Esophagus muscularis mucosa (tissue), 4 donors: ENCODE measurements at regions not wholly inside any gene's neighbourhood (a gene's known extent, or its start where the extent isn't known, plus 50 kb on each side); places are given as distances from the start of the nearest gene placed in this dataset.

Experiments
- DNase-seq: peaks from one replicate; pipeline ENCODE4 v3.0.0-alpha.2; 2017; ENCODE audit errors: extremely low spot score
- H3K27ac ChIP-seq, 4 donors: fragments of 200-600 bp; sonication (generic); replicated peaks in 1 of 4; 1 replicate in 3 of 4; 2 replicates in 1 of 4; pipeline ENCODE4 v1.5.1; 2016 to 2019; ENCODE audit warnings: mild to moderate bottlenecking in 1 of 4
- H3K27me3 ChIP-seq, 4 donors: fragments of 200-600 bp; sonication (generic); one replicate each; pipeline versions ENCODE4 v1.5.1 to v1.6.0; 2016 to 2019
- H3K36me3 ChIP-seq, 4 donors: fragments of 200-600 bp; sonication (generic); one replicate each; pipeline ENCODE4 v1.5.1; 2016 to 2019
- H3K4me1 ChIP-seq, 4 donors: fragments of 200-600 bp; sonication (generic); one replicate each; pipeline ENCODE4 v1.5.1; 2016 to 2019
- H3K4me3 ChIP-seq, 4 donors: fragments of 200-600 bp; sonication (generic); 1 replicate in 2 of 4; 2 replicates in 2 of 4; pipeline ENCODE4 v1.5.1; 2016 to 2019; ENCODE audit warnings: mild to moderate bottlenecking in 4 of 4, moderate library complexity in 1 of 4
- H3K9me3 ChIP-seq, 4 donors: fragments of 200-600 bp; sonication (generic); 1 replicate in 3 of 4; 2 replicates in 1 of 4; pipeline ENCODE4 v1.5.1; 2016 to 2019
- EP300 ChIP-seq: sonication (generic); formaldehyde crosslinking; IDR thresholded peaks from one replicate; pipeline ENCODE4 v1.6.1; 2017; ENCODE audit warnings: antibody characterized with exemption
- POLR2A ChIP-seq: fragments of 450-650 bp; IDR thresholded peaks from one replicate; pipeline ENCODE4 v1.6.1; 2017; ENCODE audit warnings: antibody characterized with exemption, moderate library complexity, mild to moderate bottlenecking, low read depth
- POLR2AphosphoS5 ChIP-seq, 2 donors: sonication (generic); formaldehyde crosslinking; IDR thresholded peaks; one replicate each; pipeline ENCODE4 v1.6.1; 2017; ENCODE audit warnings: antibody characterized with exemption in 2 of 2
- WGBS: methylation state at CpG from one replicate; pipeline ENCODE4 v1.1.5; 2018; 5-methylcytosine and 5-hydroxymethylcytosine counted together
- intact Hi-C: fragments of 100-400 bp; cut with DNase I; formaldehyde crosslinking; loops from one replicate; pipeline ENCODE4 v1.15.1; 2023
- TF ChIP-seq, protein P1 (sequence below), 3 experiments: fragments of 200-600 bp in 2 of 3; fragments of 450-650 bp in 1 of 3; sonication (generic) in 2 of 3; IDR thresholded peaks; one replicate each; pipeline ENCODE4 v1.5.1; 2017 to 2019; ENCODE audit warnings: antibody characterized with exemption in 3 of 3, mild to moderate bottlenecking in 2 of 3, moderate library complexity in 1 of 3

DNA sequence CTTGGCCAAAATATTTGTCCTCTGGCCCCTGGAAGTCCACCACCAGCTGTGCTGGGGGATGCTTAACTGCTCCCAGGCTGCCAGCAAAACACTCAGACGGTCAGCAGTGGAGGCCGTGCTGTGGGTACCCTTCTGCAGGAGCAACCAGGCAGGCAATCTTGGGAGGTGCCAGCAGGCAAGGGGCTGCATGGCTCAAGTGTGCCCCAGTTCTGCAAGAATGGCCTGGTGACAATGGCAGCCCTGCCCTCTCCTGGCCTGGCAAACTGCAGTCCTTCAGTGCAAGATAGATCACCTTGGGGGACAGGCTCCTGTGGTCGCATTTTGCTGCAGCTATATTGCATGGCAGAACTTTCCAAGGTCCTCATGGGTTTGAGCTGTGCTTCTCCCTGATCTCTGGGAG is 728.3 kb downstream of the TMTC2 start:
- intact Hi-C loops: no loop called here
- no peak for DNase-seq
- no peak for TF ChIP-seq EP300
- TF ChIP-seq, protein P1, sequence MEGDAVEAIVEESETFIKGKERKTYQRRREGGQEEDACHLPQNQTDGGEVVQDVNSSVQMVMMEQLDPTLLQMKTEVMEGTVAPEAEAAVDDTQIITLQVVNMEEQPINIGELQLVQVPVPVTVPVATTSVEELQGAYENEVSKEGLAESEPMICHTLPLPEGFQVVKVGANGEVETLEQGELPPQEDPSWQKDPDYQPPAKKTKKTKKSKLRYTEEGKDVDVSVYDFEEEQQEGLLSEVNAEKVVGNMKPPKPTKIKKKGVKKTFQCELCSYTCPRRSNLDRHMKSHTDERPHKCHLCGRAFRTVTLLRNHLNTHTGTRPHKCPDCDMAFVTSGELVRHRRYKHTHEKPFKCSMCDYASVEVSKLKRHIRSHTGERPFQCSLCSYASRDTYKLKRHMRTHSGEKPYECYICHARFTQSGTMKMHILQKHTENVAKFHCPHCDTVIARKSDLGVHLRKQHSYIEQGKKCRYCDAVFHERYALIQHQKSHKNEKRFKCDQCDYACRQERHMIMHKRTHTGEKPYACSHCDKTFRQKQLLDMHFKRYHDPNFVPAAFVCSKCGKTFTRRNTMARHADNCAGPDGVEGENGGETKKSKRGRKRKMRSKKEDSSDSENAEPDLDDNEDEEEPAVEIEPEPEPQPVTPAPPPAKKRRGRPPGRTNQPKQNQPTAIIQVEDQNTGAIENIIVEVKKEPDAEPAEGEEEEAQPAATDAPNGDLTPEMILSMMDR (IDR thresholded peaks at IDR 0.05): no peak
- no peak for TF ChIP-seq POLR2A
- TF ChIP-seq POLR2AphosphoS5 (IDR thresholded peaks at IDR 0.05): no peak
- Histone ChIP-seq H3K9me3 (no peaks in the 10 kb centered on the region), H3K27me3 (no peaks in the 10 kb centered on the region), H3K36me3 (no peaks in the 10 kb centered on the region), H3K4me3 (no peak overlapping the region), H3K4me1 (no peaks in the 10 kb centered on the region), H3K27ac (no peak overlapping the region)
- WGBS: 94% methylated on average over 3 of the region's 3 CpGs

DNA sequence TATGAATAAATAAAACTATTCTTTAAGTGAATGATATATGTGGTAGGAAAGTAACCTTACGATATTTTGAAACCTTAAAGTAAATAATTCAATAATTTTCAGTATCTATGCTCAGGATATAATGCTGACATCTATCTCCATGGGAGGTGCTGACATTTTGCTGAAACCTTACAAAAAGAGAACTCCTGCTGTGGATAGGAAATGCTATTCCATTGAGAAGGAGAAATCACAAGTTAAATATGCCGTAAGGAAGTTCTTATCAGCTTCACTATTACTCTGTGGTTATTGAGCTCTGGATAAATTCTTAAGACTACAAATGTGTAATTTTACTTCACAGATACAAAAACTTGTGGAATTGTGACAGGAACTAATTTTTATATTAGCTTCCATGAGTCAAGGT is 722.1 kb downstream of the TMTC2 start:
- WGBS: 91% methylated on average over 2 of the region's 2 CpGs
- no peaks in the 10 kb centered on the region for H3K4me1 ChIP-seq

DNA sequence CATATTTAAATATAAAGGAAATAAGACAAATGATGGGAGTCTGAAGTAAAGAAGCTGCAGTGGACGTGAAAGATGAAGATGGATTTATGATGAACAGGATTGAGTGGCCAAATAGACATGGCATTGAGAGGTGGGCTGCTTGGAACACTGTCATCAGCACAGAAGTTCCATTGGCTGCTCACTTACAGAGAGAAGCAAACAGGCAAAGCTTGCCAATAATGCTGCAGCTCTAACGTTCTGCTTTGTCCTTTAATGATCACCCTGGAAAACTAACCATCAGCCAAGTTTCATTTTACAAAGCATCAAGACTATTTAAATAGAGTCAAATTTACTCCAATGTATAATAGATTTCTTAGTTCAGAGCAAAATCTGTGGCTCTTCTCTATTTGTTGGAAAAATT is 721.4 kb downstream of the TMTC2 start:
- no peaks in the 10 kb centered on the region for H3K27me3 ChIP-seq
- WGBS: 55% methylated on average over 2 of the region's 2 CpGs

More for the DNA sequence above, 722.1 kb downstream of the TMTC2 start:
- TF ChIP-seq, protein P1 (IDR thresholded peaks at IDR 0.05): no peak
- TF ChIP-seq POLR2A (no peak), EP300 (no peak), POLR2AphosphoS5 (IDR thresholded peaks at IDR 0.05) (no peak)
- Histone ChIP-seq H3K27me3 (no peaks in the 10 kb centered on the region), H3K4me3 (no peak overlapping the region), H3K36me3 (no peaks in the 10 kb centered on the region), H3K27ac (no peak overlapping the region), H3K9me3 (no peaks in the 10 kb centered on the region)
- DNase-seq: no peak
- intact Hi-C loops: no loop called here

DNA sequence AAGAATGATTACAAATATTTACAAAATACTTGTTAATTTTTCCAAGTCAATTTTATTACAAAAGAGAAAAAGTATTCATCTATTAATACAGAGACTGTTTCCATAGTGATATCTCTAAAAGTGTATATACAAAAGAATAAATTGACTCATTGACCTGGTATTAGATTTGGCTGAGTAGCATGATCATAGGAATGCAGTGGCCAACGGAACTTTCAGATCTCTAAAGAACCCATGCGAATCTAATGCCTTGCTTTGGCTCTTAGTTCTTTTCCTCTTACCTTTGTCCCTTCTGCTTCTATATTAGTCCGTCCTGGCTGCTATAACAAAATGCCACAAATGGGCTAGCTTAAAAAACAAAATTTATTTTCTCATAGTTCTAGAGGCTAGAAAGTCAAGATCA is 717.8 kb downstream of the TMTC2 start:
- intact Hi-C loops: no loop called here
- TF ChIP-seq POLR2AphosphoS5 (IDR thresholded peaks at IDR 0.05): no peak
- no peak for TF ChIP-seq EP300
- TF ChIP-seq, protein P1 (IDR thresholded peaks at IDR 0.05): no peak
- no peak for TF ChIP-seq POLR2A
- DNase-seq: no peak
- WGBS: 89% methylated on average over 3 of the region's 3 CpGs
- Histone ChIP-seq H3K4me3 (no peak overlapping the region), H3K9me3 (no peaks in the 10 kb centered on the region), H3K27ac (no peak overlapping the region), H3K27me3 (no peaks in the 10 kb centered on the region), H3K4me1 (no peaks in the 10 kb centered on the region), H3K36me3 (no peaks in the 10 kb centered on the region)

More for the DNA sequence above, 721.4 kb downstream of the TMTC2 start:
- Histone ChIP-seq H3K36me3 (no peaks in the 10 kb centered on the region), H3K9me3 (no peaks in the 10 kb centered on the region), H3K4me1 (no peaks in the 10 kb centered on the region), H3K27ac (no peak overlapping the region), H3K4me3 (no peak overlapping the region)
- no peak for DNase-seq
- no peak for TF ChIP-seq POLR2A
- no peak for TF ChIP-seq EP300
- TF ChIP-seq, protein P1 (IDR thresholded peaks at IDR 0.05): no peak
- no peak for TF ChIP-seq POLR2AphosphoS5 (IDR thresholded peaks at IDR 0.05)
- intact Hi-C loops: no loop called here

DNA sequence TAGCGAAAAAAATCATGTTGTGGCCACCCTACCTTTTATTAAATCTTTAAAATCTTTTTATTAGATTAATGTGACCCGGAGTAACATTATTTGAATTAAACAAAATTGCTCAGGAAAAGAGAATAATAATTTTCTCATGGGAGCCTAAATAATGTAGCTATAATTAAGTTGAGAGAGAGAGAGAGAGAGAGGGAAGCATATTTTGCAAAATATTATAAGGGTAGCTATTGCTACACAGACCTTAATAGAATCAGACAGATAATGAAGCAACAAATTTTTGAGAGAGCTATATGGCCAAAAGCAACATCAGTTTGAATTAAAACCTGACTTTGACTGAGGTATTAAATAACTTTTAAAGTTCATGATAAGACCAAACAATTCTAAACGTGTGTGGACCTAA is 703.5 kb downstream of the TMTC2 start:
- WGBS: 77% methylated on average over 3 of the region's 3 CpGs
- H3K4me3 ChIP-seq: no peak overlapping the region
- intact Hi-C loops: no loop called here
- H3K9me3 ChIP-seq: no peaks in the 10 kb centered on the region
- peaks cover 0 to 6% (median 0%) of the 10 kb centered on the region in 4 donors for H3K4me1 ChIP-seq
- H3K27me3 ChIP-seq: no peaks in the 10 kb centered on the region
- TF ChIP-seq, protein P1 (IDR thresholded peaks at IDR 0.05): no peak
- no peak for TF ChIP-seq POLR2A
- no peak for TF ChIP-seq POLR2AphosphoS5 (IDR thresholded peaks at IDR 0.05)
- TF ChIP-seq EP300: no peak
- H3K36me3 ChIP-seq: no peaks in the 10 kb centered on the region
- no peak for DNase-seq
- H3K27ac ChIP-seq: no peak overlapping the region
